HEK293 (cell line): ENCODE measurements at regions not wholly inside any gene's neighbourhood (a gene's known extent, or its start where the extent isn't known, plus 50 kb on each side); places are given as distances from the start of the nearest gene placed in this dataset.

ENCODE experiments used
- CTCF ChIA-PET: fragments of 350-600 bp; formaldehyde crosslinking; extraction: SDS; loops from one replicate; lab custom pipeline; 2021; ENCODE audit warnings: antibody characterized with exemption; lab: Yijun Ruan, JAX
- POLR2A ChIA-PET: fragments of 300-600 bp; formaldehyde crosslinking; extraction: SDS; loops from one replicate; lab custom pipeline; 2020; ENCODE audit warnings: antibody characterized with exemption, inconsistent platforms; lab: Yijun Ruan, JAX
- H3K27ac ChIP-seq: fragments of 200-500 bp; sonication (Bioruptor generic); 2 replicates; pipeline ENCODE4 v1.5.1; 2014; ENCODE audit warnings: low read depth, low read length, control low read depth, inconsistent platforms; ENCODE audit errors: extremely low read depth
- H3K36me3 ChIP-seq, 2 experiments: fragments of 200-500 bp in 1 of 2; sonication (Bioruptor generic) in 1 of 2; 1 replicate in 1 of 2; 2 replicates in 1 of 2; pipeline ENCODE4 v1.5.1; 2014 to 2017; ENCODE audit warnings: inconsistent platforms in 2 of 2, low read length in 2 of 2; ENCODE audit not compliant: control insufficient read depth in 2 of 2, insufficient read depth in 1 of 2
- H3K4me1 ChIP-seq: fragments of 200-500 bp; sonication (Bioruptor generic); 2 replicates; pipeline ENCODE4 v1.5.1; 2014; ENCODE audit warnings: mild to moderate bottlenecking, low read length, inconsistent platforms; ENCODE audit not compliant: control insufficient read depth, insufficient read depth
- H3K4me3 ChIP-seq: 2 replicates; pipeline ENCODE4 v1.5.1; 2011; ENCODE audit warnings: low read depth, mild to moderate bottlenecking, control low read depth, low read length, moderate library complexity
- H3K9me3 ChIP-seq: fragments of 200-500 bp; sonication (Bioruptor generic); 2 replicates; pipeline ENCODE4 v1.5.1; 2014; ENCODE audit warnings: low read depth, low read length, inconsistent platforms; ENCODE audit not compliant: control insufficient read depth, insufficient read depth
- CTCF ChIP-seq: fragments of 450-650 bp; formaldehyde crosslinking; IDR thresholded peaks from 2 replicates; pipeline ENCODE4 v1.5.1; 2016; ENCODE audit warnings: missing biosample characterization, missing genetic modification characterization
- ELK4 ChIP-seq: IDR thresholded peaks from 2 replicates; pipeline ENCODE4 v1.6.1; 2011; ENCODE audit warnings: mild to moderate bottlenecking, low read depth, low read length, borderline replicate concordance
- GFI1B ChIP-seq: fragments of 450-650 bp; formaldehyde crosslinking; IDR thresholded peaks from 2 replicates; pipeline ENCODE4 v1.5.1; 2016; ENCODE audit warnings: missing biosample characterization, missing genetic modification characterization
- MYNN ChIP-seq: fragments of 450-650 bp; formaldehyde crosslinking; IDR thresholded peaks from 2 replicates; pipeline ENCODE4 v1.5.1; 2016; ENCODE audit warnings: missing biosample characterization, missing genetic modification characterization, borderline replicate concordance
- SCRT1 ChIP-seq: fragments of 450-650 bp; formaldehyde crosslinking; IDR thresholded peaks from 2 replicates; pipeline ENCODE4 v1.5.1; 2016; ENCODE audit warnings: missing biosample characterization, missing genetic modification characterization, borderline replicate concordance
- SETDB1 ChIP-seq: IDR thresholded peaks from one replicate; pipeline ENCODE4 v1.6.1; 2017; ENCODE audit warnings: mild to moderate bottlenecking, low read length, moderate library complexity, mixed read lengths; ENCODE audit not compliant: insufficient read length
- ZBTB17 ChIP-seq: fragments of 450-650 bp; formaldehyde crosslinking; IDR thresholded peaks from 2 replicates; pipeline ENCODE4 v1.5.1; 2016; ENCODE audit warnings: missing biosample characterization, missing genetic modification characterization
- ZEB2 ChIP-seq: fragments of 450-650 bp; formaldehyde crosslinking; IDR thresholded peaks from 2 replicates; pipeline ENCODE4 v1.5.1; 2016; ENCODE audit warnings: missing biosample characterization, missing genetic modification characterization
- ZNF114 ChIP-seq: fragments of 450-650 bp; formaldehyde crosslinking; IDR thresholded peaks from 2 replicates; pipeline ENCODE4 v1.5.0; 2017; ENCODE audit warnings: missing biosample characterization, missing genetic modification characterization
- ZNF133 ChIP-seq: fragments of 450-650 bp; formaldehyde crosslinking; IDR thresholded peaks from 2 replicates; pipeline ENCODE4 v1.5.1; 2016; ENCODE audit warnings: missing biosample characterization, missing genetic modification characterization
- ZNF16 ChIP-seq: fragments of 450-650 bp; formaldehyde crosslinking; IDR thresholded peaks from 2 replicates; pipeline ENCODE4 v1.5.1; 2016; ENCODE audit warnings: low read depth, missing biosample characterization, missing genetic modification characterization
- ZNF169 ChIP-seq: fragments of 450-650 bp; formaldehyde crosslinking; IDR thresholded peaks from 2 replicates; pipeline ENCODE4 v1.5.1; 2016; ENCODE audit warnings: missing biosample characterization, missing genetic modification characterization
- ZNF274 ChIP-seq, 2 experiments: fragments of 200-500 bp in 1 of 2; fragments of 450-650 bp in 1 of 2; sonication (Bioruptor generic) in 1 of 2; formaldehyde crosslinking in 1 of 2; IDR thresholded peaks; 2 replicates each; pipeline versions ENCODE4 v1.5.1 to v1.6.1; 2014 to 2016; ENCODE audit warnings: borderline replicate concordance in 1 of 2, inconsistent platforms in 1 of 2, low read length in 1 of 2, missing biosample characterization in 1 of 2, missing genetic modification characterization in 1 of 2
- ZNF280C ChIP-seq: fragments of 450-650 bp; formaldehyde crosslinking; IDR thresholded peaks from 2 replicates; pipeline ENCODE4 v1.5.1; 2016; ENCODE audit warnings: missing biosample characterization, missing genetic modification characterization
- ZNF280D ChIP-seq: fragments of 450-650 bp; formaldehyde crosslinking; IDR thresholded peaks from 2 replicates; pipeline ENCODE4 v1.5.1; 2016; ENCODE audit warnings: missing biosample characterization, missing genetic modification characterization
- ZNF362 ChIP-seq: fragments of 450-650 bp; formaldehyde crosslinking; IDR thresholded peaks from 2 replicates; pipeline ENCODE4 v1.5.1; 2016; ENCODE audit warnings: missing biosample characterization, missing genetic modification characterization
- ZNF394 ChIP-seq: fragments of 450-650 bp; formaldehyde crosslinking; IDR thresholded peaks from 2 replicates; pipeline ENCODE4 v1.5.1; 2016; ENCODE audit warnings: missing biosample characterization, missing genetic modification characterization, mild to moderate bottlenecking, moderate library complexity, borderline replicate concordance
- ZNF501 ChIP-seq: fragments of 450-650 bp; formaldehyde crosslinking; IDR thresholded peaks from 2 replicates; pipeline ENCODE4 v1.5.1; 2016; ENCODE audit warnings: missing biosample characterization, missing genetic modification characterization
- ZNF548 ChIP-seq: fragments of 450-650 bp; formaldehyde crosslinking; IDR thresholded peaks from 2 replicates; pipeline ENCODE4 v1.5.1; 2016; ENCODE audit warnings: missing biosample characterization, missing genetic modification characterization
- ZNF571 ChIP-seq: fragments of 450-650 bp; formaldehyde crosslinking; IDR thresholded peaks from 2 replicates; pipeline ENCODE4 v1.5.0; 2017; ENCODE audit warnings: missing biosample characterization, missing genetic modification characterization
- ZNF596 ChIP-seq: fragments of 450-650 bp; IDR thresholded peaks from 2 replicates; pipeline ENCODE4 v1.5.0; 2018; ENCODE audit warnings: missing biosample characterization, mild to moderate bottlenecking, missing genetic modification characterization, moderate library complexity
- ZNF645 ChIP-seq: fragments of 450-650 bp; formaldehyde crosslinking; IDR thresholded peaks from 2 replicates; pipeline ENCODE4; 2016; ENCODE audit warnings: missing biosample characterization, missing genetic modification characterization
- ZSCAN16 ChIP-seq: fragments of 450-650 bp; formaldehyde crosslinking; IDR thresholded peaks from 2 replicates; pipeline ENCODE4 v1.5.1; 2016; ENCODE audit warnings: missing biosample characterization, missing genetic modification characterization

GRCh38 chr2:59702026-59702425 is 851.4 kb downstream of the BCL11A start:
- H3K9me3 ChIP-seq, result no peaks in the 10 kb centered on the region
- H3K4me3 ChIP-seq, result no peak overlapping the region
- no peak for TF ChIP-seq ZNF169 (tag by site-specific recombination)
- no peak for TF ChIP-seq ZNF596 (tag by site-specific recombination)
- no peak for TF ChIP-seq SETDB1
- TF ChIP-seq ZNF362 (tag by site-specific recombination), result no peak
- no peak for TF ChIP-seq ZNF280C (tag by site-specific recombination)
- no peak for TF ChIP-seq MYNN
- TF ChIP-seq ZEB2, result no peak
- TF ChIP-seq ZNF274 (IDR thresholded peaks at IDR 0.05; ENCODE audit: low read length), result no peak
- no peak for TF ChIP-seq ZNF274 (tag by site-specific recombination; IDR thresholded peaks at IDR 0.05; ENCODE audit: borderline replicate concordance)
- TF ChIP-seq ELK4, result no peak
- no peak for TF ChIP-seq ZNF645 (tag by site-specific recombination)
- TF ChIP-seq ZNF394 (tag by site-specific recombination), result no peak
- no peak for TF ChIP-seq ZNF548 (tag by site-specific recombination)
- TF ChIP-seq ZNF501, result no peak
- TF ChIP-seq SCRT1 (tag by site-specific recombination), result no peak
- no peak for TF ChIP-seq ZNF114 (tag by site-specific recombination)
- TF ChIP-seq, all 188 proteins: peak for 0
- ChIA-PET CTCF (no interaction called here), POLR2A (no interaction called here)
- H3K27ac ChIP-seq, result no peak overlapping the region
- H3K36me3 ChIP-seq, result no peaks in the 10 kb centered on the region
- H3K4me1 ChIP-seq, result no peaks in the 10 kb centered on the region

- Histone ChIP-seq H3K4me3 (no peak overlapping the region), H3K27ac (no peak overlapping the region), H3K4me1 (no peaks in the 10 kb centered on the region), H3K9me3 (no peaks in the 10 kb centered on the region), H3K36me3 (no peaks in the 10 kb centered on the region)
- TF ChIP-seq GFI1B (tag by site-specific recombination) (no peak), ZNF16 (tag by site-specific recombination) (no peak), ZNF280D (tag by site-specific recombination) (no peak), ZNF571 (tag by site-specific recombination) (no peak), ZNF133 (tag by site-specific recombination) (no peak), CTCF (tag by site-specific recombination) (no peak), ZBTB17 (tag by site-specific recombination) (no peak), ZSCAN16 (no peak)
- ChIA-PET POLR2A (no interaction called here), CTCF (no interaction called here)
Measured at GRCh38 chr2:59701271-59701994, 852.0 kb downstream of the BCL11A start.
